ENCODE measurements at regions not wholly inside any gene's neighbourhood (a gene's known extent, or its start where the extent isn't known, plus 50 kb on each side); places are given as distances from the start of the nearest gene placed in this dataset.

DNA sequence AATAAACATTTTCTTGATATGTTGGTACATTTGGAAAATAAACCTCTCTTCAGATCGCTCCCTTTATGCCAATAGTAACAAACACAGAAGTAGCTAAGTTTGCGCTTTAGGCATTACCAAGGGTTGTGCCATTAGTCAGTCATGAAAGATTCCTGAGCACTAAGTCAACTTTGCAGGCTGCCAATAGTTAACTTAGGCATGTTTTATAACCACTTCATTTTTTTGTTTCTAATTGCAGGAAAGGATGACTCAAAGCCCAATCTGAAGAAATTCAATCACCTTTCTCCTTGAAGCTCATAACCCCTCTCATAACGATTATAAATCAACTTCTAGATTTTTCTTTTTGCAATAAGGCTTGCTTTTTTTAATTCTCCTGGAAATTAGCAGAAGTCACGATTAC lies 517.0 kb downstream of the AGTPBP1 start:
- H3K9me3 ChIP-seq (ENCODE audit: low read length), result no peaks in the 10 kb centered on the region
- no peak overlapping the region for H3K4me3 ChIP-seq (ENCODE audit: low read length)
- no peaks in the 10 kb centered on the region for H3K4me1 ChIP-seq (ENCODE audit: insufficient read depth, low read length)
- H3K27me3 ChIP-seq (ENCODE audit: insufficient read depth, low read length), result no peaks in the 10 kb centered on the region
- H3K36me3 ChIP-seq (ENCODE audit: insufficient read depth, low read length), result no peaks in the 10 kb centered on the region
- no peak overlapping the region for H2AFZ ChIP-seq (ENCODE audit: low read depth, low read length)

DNA sequence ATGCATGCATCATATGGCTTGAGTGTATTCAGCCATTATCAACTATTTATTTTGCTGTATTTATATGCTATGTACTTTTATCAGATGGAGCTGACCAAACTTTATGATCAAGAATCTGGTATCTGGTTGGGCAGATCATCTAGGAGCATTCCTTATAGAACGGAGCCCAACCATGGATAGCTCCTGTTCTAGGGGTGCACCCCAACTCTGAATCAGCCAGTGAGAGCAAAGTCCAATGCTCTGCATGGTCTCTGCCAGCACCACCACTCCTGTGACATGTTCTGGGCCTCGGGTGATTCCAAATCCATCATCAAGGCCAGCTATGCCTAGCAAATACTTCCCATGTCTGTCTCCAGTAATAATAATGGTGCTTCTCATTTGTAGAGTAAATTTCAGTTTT lies 517.5 kb downstream of the AGTPBP1 start:
- no peaks in the 10 kb centered on the region for H3K9me3 ChIP-seq (ENCODE audit: low read length)
- H3K4me3 ChIP-seq (ENCODE audit: low read length), result no peak overlapping the region
- H3K36me3 ChIP-seq (ENCODE audit: insufficient read depth, low read length), result no peaks in the 10 kb centered on the region
- H3K27me3 ChIP-seq (ENCODE audit: insufficient read depth, low read length), result no peaks in the 10 kb centered on the region
- H3K4me1 ChIP-seq (ENCODE audit: insufficient read depth, low read length), result no peaks in the 10 kb centered on the region
- no peak overlapping the region for H2AFZ ChIP-seq (ENCODE audit: low read depth, low read length)

DNA sequence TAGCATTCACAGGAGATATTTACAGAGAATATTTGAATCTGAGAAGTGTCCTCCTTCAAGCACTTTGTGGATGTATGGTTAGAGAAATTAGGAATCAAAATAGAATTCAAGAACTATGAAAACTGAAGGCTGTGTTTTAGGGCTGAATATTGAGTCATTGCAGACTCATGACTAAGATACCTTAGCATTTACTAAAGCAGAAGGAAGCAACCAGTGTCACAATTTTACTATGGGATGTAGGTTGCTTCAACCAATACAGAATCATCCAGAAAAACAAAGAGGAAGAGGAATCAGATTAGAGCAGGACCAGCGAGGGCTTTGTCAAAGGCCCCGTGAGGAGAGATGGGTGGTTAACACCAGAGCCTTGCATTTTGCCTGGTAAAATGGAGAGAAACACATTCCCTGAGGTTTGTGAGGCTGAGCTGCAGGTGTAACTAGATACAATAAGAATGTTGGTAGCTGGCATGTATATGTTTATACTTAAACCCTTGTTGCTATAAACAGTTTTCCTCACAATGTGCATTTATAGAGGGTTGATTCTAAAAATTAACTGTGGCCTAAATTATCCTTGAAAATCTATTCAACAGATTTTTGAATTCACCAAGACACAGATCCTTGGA lies 518.1 kb downstream of the AGTPBP1 start:
- H3K4me3 ChIP-seq (ENCODE audit: low read length), result no peak overlapping the region
- no peaks in the 10 kb centered on the region for H3K4me1 ChIP-seq (ENCODE audit: insufficient read depth, low read length)
- no peaks in the 10 kb centered on the region for H3K27me3 ChIP-seq (ENCODE audit: insufficient read depth, low read length)

GRCh38 chr9:85216601-85217000 lies 525.2 kb downstream of the AGTPBP1 start:
- no peaks in the 10 kb centered on the region for H3K9me3 ChIP-seq (ENCODE audit: low read length)
- H3K36me3 ChIP-seq (ENCODE audit: insufficient read depth, low read length), result no peaks in the 10 kb centered on the region
- no peak overlapping the region for H2AFZ ChIP-seq (ENCODE audit: low read depth, low read length)
- H3K27me3 ChIP-seq (ENCODE audit: insufficient read depth, low read length), result no peaks in the 10 kb centered on the region
- H3K4me3 ChIP-seq (ENCODE audit: low read length), result no peak overlapping the region
- H3K4me1 ChIP-seq (ENCODE audit: insufficient read depth, low read length), result peaks cover 6% of the 10 kb centered on the region

More for the DNA sequence above, 518.1 kb downstream of the AGTPBP1 start:
- no peak overlapping the region for H2AFZ ChIP-seq (ENCODE audit: low read depth, low read length)
- H3K36me3 ChIP-seq (ENCODE audit: insufficient read depth, low read length), result no peaks in the 10 kb centered on the region
- no peaks in the 10 kb centered on the region for H3K9me3 ChIP-seq (ENCODE audit: low read length)

- Histone ChIP-seq H3K4me3 (ENCODE audit: low read length) (no peak overlapping the region), H2AFZ (ENCODE audit: low read depth, low read length) (no peak overlapping the region), H3K9me3 (ENCODE audit: low read length) (no peaks in the 10 kb centered on the region), H3K27me3 (ENCODE audit: insufficient read depth, low read length) (no peaks in the 10 kb centered on the region), H3K36me3 (ENCODE audit: insufficient read depth, low read length) (no peaks in the 10 kb centered on the region), H3K4me1 (ENCODE audit: insufficient read depth, low read length) (peaks cover 6% of the 10 kb centered on the region)
These were observed 525.8 kb downstream of the AGTPBP1 start for GRCh38 chr9:85215961-85216360.

GRCh38 chr9:85215416-85215815 lies 526.3 kb downstream of the AGTPBP1 start:
- peaks cover 6% of the 10 kb centered on the region for H3K4me1 ChIP-seq (ENCODE audit: insufficient read depth, low read length)
- no peaks in the 10 kb centered on the region for H3K27me3 ChIP-seq (ENCODE audit: insufficient read depth, low read length)
- H2AFZ ChIP-seq (ENCODE audit: low read depth, low read length), result no peak overlapping the region
- H3K9me3 ChIP-seq (ENCODE audit: low read length), result no peaks in the 10 kb centered on the region
- no peak overlapping the region for H3K4me3 ChIP-seq (ENCODE audit: low read length)
- H3K36me3 ChIP-seq (ENCODE audit: insufficient read depth, low read length), result no peaks in the 10 kb centered on the region

- Histone ChIP-seq H2AFZ (ENCODE audit: low read depth, low read length) (no peak overlapping the region), H3K36me3 (ENCODE audit: insufficient read depth, low read length) (no peaks in the 10 kb centered on the region), H3K27me3 (ENCODE audit: insufficient read depth, low read length) (no peaks in the 10 kb centered on the region), H3K4me1 (ENCODE audit: insufficient read depth, low read length) (peaks cover 6% of the 10 kb centered on the region), H3K4me3 (ENCODE audit: low read length) (no peak overlapping the region), H3K9me3 (ENCODE audit: low read length) (no peaks in the 10 kb centered on the region)
These were observed 527.8 kb downstream of the AGTPBP1 start for GRCh38 chr9:85213650-85214607.

DNA sequence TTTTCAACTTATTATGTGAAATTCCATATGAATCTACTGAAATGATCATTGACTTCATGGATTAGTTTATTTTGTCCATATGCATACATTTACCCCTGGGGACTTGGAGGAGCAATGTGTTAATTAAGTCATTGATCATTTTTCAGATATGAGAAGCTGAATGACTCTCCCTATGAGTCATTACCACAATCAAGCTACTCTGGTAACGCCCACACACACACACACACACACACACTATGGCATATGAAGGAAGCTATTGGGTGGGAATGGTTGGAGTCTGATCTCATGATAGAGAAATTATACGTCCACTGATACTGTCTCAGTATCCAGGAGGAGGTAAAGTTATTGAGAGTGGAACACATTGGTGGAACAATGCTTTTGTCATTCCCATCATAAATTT lies 528.9 kb downstream of the AGTPBP1 start:
- no peak overlapping the region for H2AFZ ChIP-seq (ENCODE audit: low read depth, low read length)
- H3K27me3 ChIP-seq (ENCODE audit: insufficient read depth, low read length), result no peaks in the 10 kb centered on the region
- no peaks in the 10 kb centered on the region for H3K36me3 ChIP-seq (ENCODE audit: insufficient read depth, low read length)
- H3K4me1 ChIP-seq (ENCODE audit: insufficient read depth, low read length), result peaks cover 6% of the 10 kb centered on the region
- no peaks in the 10 kb centered on the region for H3K9me3 ChIP-seq (ENCODE audit: low read length)
- no peak overlapping the region for H3K4me3 ChIP-seq (ENCODE audit: low read length)

DNA sequence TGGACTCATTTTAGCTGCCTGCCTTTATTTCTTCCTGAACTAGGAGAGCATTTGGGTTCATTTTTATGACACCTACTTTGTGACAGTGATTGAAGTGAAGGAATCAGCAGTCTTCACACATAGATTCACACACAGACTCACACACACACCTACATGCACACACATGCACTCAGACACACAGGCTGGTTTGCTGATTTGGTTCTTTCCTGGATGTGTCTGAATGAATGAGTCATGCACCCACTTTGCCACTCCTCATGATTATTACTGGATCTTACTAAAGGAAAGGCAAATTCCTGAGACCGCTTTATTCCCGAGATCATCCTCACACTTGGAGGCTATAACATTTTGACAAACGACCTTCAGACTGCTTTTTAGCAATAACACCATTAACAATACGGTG lies 529.5 kb downstream of the AGTPBP1 start:
- Histone ChIP-seq H3K36me3 (ENCODE audit: insufficient read depth, low read length) (no peaks in the 10 kb centered on the region), H3K9me3 (ENCODE audit: low read length) (no peaks in the 10 kb centered on the region), H3K27me3 (ENCODE audit: insufficient read depth, low read length) (no peaks in the 10 kb centered on the region), H2AFZ (ENCODE audit: low read depth, low read length) (no peak overlapping the region), H3K4me1 (ENCODE audit: insufficient read depth, low read length) (peaks cover 6% of the 10 kb centered on the region), H3K4me3 (ENCODE audit: low read length) (no peak overlapping the region)

DNA sequence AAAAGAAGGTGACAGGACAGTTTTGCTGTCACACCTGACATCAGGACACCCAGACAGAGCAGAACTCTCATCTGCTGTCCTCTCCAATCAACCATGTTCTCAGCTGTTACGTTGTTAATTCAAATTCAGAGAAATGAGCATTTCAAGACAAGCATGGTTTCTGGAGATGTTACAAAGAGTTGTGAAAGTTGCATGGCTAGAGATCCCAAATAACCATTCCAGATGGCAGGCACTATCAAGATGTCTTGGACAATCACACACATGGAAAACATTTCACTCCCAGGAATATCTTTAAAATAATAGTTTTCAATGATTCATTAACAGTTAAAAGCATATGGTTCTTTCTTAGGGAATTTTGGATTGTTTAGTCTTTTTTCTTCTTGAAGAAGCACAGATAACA lies 533.1 kb downstream of the AGTPBP1 start:
- Histone ChIP-seq H2AFZ (ENCODE audit: low read depth, low read length) (no peak overlapping the region), H3K4me3 (ENCODE audit: low read length) (no peak overlapping the region), H3K36me3 (ENCODE audit: insufficient read depth, low read length) (no peaks in the 10 kb centered on the region), H3K9me3 (ENCODE audit: low read length) (no peaks in the 10 kb centered on the region), H3K4me1 (ENCODE audit: insufficient read depth, low read length) (no peaks in the 10 kb centered on the region), H3K27me3 (ENCODE audit: insufficient read depth, low read length) (no peaks in the 10 kb centered on the region)

DNA sequence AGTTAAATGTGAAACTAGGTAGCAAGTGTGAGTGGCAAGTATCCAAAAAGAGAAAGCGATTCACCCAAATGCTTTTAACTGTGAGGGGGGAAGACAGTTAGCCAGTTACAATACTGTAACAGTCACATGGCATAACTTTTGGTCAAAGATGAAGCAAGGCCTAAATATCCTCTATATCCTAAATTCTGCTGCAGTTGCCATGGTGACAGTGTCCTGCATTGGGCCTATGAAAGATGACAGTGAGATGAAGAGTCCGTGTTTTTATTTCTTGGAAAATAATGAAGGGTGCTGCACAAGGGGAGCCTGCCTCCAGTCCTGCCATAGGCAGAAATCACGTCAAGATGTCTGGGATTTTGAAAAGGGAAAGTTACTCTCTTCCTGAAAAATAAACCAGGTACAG lies 534.6 kb downstream of the NTRK2 start:
- Histone ChIP-seq H3K4me1 (ENCODE audit: insufficient read depth, low read length) (no peaks in the 10 kb centered on the region), H2AFZ (ENCODE audit: low read depth, low read length) (no peak overlapping the region), H3K36me3 (ENCODE audit: insufficient read depth, low read length) (no peaks in the 10 kb centered on the region), H3K4me3 (ENCODE audit: low read length) (no peak overlapping the region), H3K27me3 (ENCODE audit: insufficient read depth, low read length) (no peaks in the 10 kb centered on the region), H3K9me3 (ENCODE audit: low read length) (no peaks in the 10 kb centered on the region)

- Histone ChIP-seq H3K27me3 (ENCODE audit: insufficient read depth, low read length) (no peaks in the 10 kb centered on the region), H3K9me3 (ENCODE audit: low read length) (no peaks in the 10 kb centered on the region), H3K4me1 (ENCODE audit: insufficient read depth, low read length) (no peaks in the 10 kb centered on the region), H3K4me3 (ENCODE audit: low read length) (no peak overlapping the region), H3K36me3 (ENCODE audit: insufficient read depth, low read length) (no peaks in the 10 kb centered on the region), H2AFZ (ENCODE audit: low read depth, low read length) (no peak overlapping the region)
These were observed 533.1 kb downstream of the NTRK2 start for GRCh38 chr9:85202596-85202995.

GRCh38 chr9:85200726-85201404 lies 531.3 kb downstream of the NTRK2 start:
- Histone ChIP-seq H3K4me3 (ENCODE audit: low read length) (no peak overlapping the region), H3K36me3 (ENCODE audit: insufficient read depth, low read length) (no peaks in the 10 kb centered on the region), H2AFZ (ENCODE audit: low read depth, low read length) (no peak overlapping the region), H3K9me3 (ENCODE audit: low read length) (no peaks in the 10 kb centered on the region), H3K4me1 (ENCODE audit: insufficient read depth, low read length) (no peaks in the 10 kb centered on the region), H3K27me3 (ENCODE audit: insufficient read depth, low read length) (no peaks in the 10 kb centered on the region)

Measured in neuron (in vitro differentiated cells).